Panc1 (cell line): ENCODE measurements at regions not wholly inside any gene's neighbourhood (a gene's known extent, or its start where the extent isn't known, plus 50 kb on each side); places are given as distances from the start of the nearest gene placed in this dataset.

Experiments
- POLR2AphosphoS5 ChIP-seq: IDR thresholded peaks from 2 replicates; pipeline ENCODE4 v1.6.1; 2012; ENCODE audit warnings: mild to moderate bottlenecking, low read depth, low read length, moderate library complexity
- SIN3A ChIP-seq: IDR thresholded peaks from 2 replicates; pipeline ENCODE4 v1.6.1; 2012; ENCODE audit warnings: low read depth, mild to moderate bottlenecking, low read length, moderate library complexity, borderline replicate concordance; ENCODE audit not compliant: insufficient read depth
- TCF7L2 ChIP-seq: IDR thresholded peaks from 2 replicates; pipeline ENCODE4 v1.6.1; 2011; ENCODE audit warnings: mild to moderate bottlenecking, low read depth, low read length, inconsistent platforms
- TF ChIP-seq, protein P1 (sequence below): fragments of 450-650 bp; IDR thresholded peaks from 2 replicates; pipeline ENCODE4 v1.5.1; 2017; ENCODE audit warnings: mild to moderate bottlenecking

DNA sequence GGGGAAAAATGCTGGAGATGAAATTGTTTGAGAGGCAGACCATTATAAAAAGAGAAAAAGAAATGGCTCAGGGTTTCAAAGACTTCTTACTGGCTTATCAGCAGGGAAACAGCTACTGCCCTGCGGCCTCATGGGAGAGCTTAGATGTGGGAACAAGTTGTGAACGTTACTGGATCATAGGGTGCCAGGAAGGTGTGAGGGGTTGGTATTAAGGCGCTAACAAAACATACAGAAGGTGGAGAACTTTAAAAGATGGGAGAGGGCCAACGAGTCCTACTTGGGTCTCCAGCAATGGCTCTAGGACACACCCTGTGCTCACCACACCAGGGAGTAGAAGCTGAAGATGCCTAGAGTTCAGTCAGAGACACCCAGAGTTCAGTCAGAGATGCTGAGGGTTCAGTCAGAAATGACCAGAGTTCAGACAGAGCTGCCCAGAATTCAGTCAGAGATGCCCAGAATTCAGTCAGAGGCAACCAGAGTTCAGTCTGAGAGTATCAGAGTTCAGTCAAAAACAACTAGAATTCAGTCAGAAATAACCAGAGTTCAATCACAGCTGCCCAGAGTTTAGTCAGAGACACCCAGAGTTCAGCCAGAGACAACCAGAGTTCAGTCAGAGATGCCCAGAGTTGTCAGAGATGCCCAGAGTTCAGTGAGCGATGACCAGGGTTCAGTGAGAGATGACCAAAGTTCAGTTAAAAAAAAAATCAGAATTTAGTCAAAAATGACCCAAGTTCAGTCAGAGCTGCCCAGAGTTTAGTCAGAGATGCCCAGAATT lies 1103.6 kb downstream of the BCL11B start:
- TF ChIP-seq, protein P1, sequence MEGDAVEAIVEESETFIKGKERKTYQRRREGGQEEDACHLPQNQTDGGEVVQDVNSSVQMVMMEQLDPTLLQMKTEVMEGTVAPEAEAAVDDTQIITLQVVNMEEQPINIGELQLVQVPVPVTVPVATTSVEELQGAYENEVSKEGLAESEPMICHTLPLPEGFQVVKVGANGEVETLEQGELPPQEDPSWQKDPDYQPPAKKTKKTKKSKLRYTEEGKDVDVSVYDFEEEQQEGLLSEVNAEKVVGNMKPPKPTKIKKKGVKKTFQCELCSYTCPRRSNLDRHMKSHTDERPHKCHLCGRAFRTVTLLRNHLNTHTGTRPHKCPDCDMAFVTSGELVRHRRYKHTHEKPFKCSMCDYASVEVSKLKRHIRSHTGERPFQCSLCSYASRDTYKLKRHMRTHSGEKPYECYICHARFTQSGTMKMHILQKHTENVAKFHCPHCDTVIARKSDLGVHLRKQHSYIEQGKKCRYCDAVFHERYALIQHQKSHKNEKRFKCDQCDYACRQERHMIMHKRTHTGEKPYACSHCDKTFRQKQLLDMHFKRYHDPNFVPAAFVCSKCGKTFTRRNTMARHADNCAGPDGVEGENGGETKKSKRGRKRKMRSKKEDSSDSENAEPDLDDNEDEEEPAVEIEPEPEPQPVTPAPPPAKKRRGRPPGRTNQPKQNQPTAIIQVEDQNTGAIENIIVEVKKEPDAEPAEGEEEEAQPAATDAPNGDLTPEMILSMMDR: no peak
- TF ChIP-seq POLR2AphosphoS5: no peak
- TF ChIP-seq TCF7L2: no peak
- no peak for TF ChIP-seq SIN3A
